Fibroblast of gingiva (primary cell): ENCODE measurements at regions not wholly inside any gene's neighbourhood (a gene's known extent, or its start where the extent isn't known, plus 50 kb on each side); places are given as distances from the start of the nearest gene placed in this dataset.
"Not testable (repeated sequence)": the region's sequence is repeated elsewhere in the genome, so short reads cannot be mapped to it uniquely, and the experiment has no call there.

ENCODE experiments used
- DNase-seq: peaks from one replicate; pipeline ENCODE4 v3.0.0-alpha.2; 2011; ENCODE audit warnings: low read depth

- peak; percentile 5 for DNase-seq
These were observed 1011.7 kb upstream of the PCDH7 start for GRCh38 chr4:29708473-29708872.

GRCh38 chr4:29710519-29710918 is 1009.6 kb upstream of the PCDH7 start:
- DNase-seq, result no peak

- DNase-seq, result peak; percentile 1
These were observed 1008.9 kb upstream of the PCDH7 start for GRCh38 chr4:29711226-29711625.

- no peak for DNase-seq
These were observed 1002.7 kb upstream of the PCDH7 start for GRCh38 chr4:29717287-29718057.

GRCh38 chr4:29718136-29718535 is 1002.0 kb upstream of the PCDH7 start:
- no peak for DNase-seq

GRCh38 chr4:29722253-29722652 is 997.9 kb upstream of the PCDH7 start:
- no peak for DNase-seq

GRCh38 chr4:29726938-29727337 is 993.2 kb upstream of the PCDH7 start:
- no peak for DNase-seq

GRCh38 chr4:29734343-29735213 is 985.6 kb upstream of the PCDH7 start:
- no peak for DNase-seq

- DNase-seq, result no peak
These were observed 963.2 kb upstream of the PCDH7 start for GRCh38 chr4:29756966-29757365.

GRCh38 chr4:29762151-29762550 is 958.0 kb upstream of the PCDH7 start:
- DNase-seq, result no peak

- no peak for DNase-seq
These were observed 949.5 kb upstream of the PCDH7 start for GRCh38 chr4:29770627-29771026.

- DNase-seq, result not testable (repeated sequence)
These were observed 932.0 kb upstream of the PCDH7 start for GRCh38 chr4:29788123-29788522.

GRCh38 chr4:29805245-29805644 is 914.9 kb upstream of the PCDH7 start:
- DNase-seq, result no peak

GRCh38 chr4:29805916-29806480 is 914.2 kb upstream of the PCDH7 start:
- no peak for DNase-seq

GRCh38 chr4:29817961-29818360 is 902.2 kb upstream of the PCDH7 start:
- no peak for DNase-seq

GRCh38 chr4:29829067-29829466 is 891.1 kb upstream of the PCDH7 start:
- no peak for DNase-seq

- DNase-seq, result no peak
These were observed 867.6 kb upstream of the PCDH7 start for GRCh38 chr4:29852537-29852936.

GRCh38 chr4:29853833-29854232 is 866.3 kb upstream of the PCDH7 start:
- DNase-seq, result no peak

GRCh38 chr4:29861307-29861706 is 858.9 kb upstream of the PCDH7 start:
- DNase-seq, result no peak

GRCh38 chr4:29867412-29867811 is 852.8 kb upstream of the PCDH7 start:
- DNase-seq, result no peak

- no peak for DNase-seq
These were observed 819.8 kb upstream of the PCDH7 start for GRCh38 chr4:29900336-29900735.

- DNase-seq, result no peak
These were observed 811.9 kb upstream of the PCDH7 start for GRCh38 chr4:29908276-29908675.

GRCh38 chr4:29927895-29928294 is 792.3 kb upstream of the PCDH7 start:
- DNase-seq, result no peak
